GM12872 (cell line): ENCODE measurements at regions not wholly inside any gene's neighbourhood (a gene's known extent, or its start where the extent isn't known, plus 50 kb on each side); places are given as distances from the start of the nearest gene placed in this dataset.

Source experiments
- CTCF ChIP-seq: IDR thresholded peaks from 3 replicates; pipeline ENCODE4 v1.5.1; 2011; ENCODE audit warnings: low read depth, mild to moderate bottlenecking, low read length, moderate library complexity; ENCODE audit not compliant: insufficient read depth

DNA sequence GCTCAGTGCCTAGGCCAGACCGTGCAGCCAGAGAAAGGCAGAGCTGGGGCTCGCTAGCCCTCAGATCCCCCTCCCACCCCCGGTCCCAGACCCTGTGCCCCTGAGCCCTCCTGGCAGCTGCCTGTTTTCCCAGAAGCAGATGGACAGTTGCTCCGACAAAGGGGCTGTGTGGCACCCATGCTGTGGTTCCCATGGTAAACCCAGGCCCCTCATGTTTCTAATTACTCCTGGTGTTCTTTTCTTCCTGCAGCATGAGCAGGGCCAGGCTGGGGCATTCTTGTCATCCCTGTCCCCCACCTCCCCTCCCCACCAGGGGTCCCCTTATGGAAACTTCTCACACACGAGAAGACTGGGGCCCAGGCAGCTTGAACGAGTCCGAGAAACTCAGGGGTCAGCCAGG lies 269.6 kb downstream of the HAUS1 start:
- no peak for TF ChIP-seq CTCF

GRCh38 chr18:46374850-46375249 lies 270.7 kb downstream of the HAUS1 start:
- TF ChIP-seq CTCF = no peak

GRCh38 chr18:46377557-46377956 lies 273.4 kb downstream of the HAUS1 start:
- TF ChIP-seq CTCF = no peak

GRCh38 chr18:46378126-46378863 lies 274.1 kb downstream of the HAUS1 start:
- no peak for TF ChIP-seq CTCF

- no peak for TF ChIP-seq CTCF
Observed at GRCh38 chr18:46378864-46379207, 274.7 kb downstream of the HAUS1 start.

GRCh38 chr18:46379323-46379950 lies 275.3 kb downstream of the HAUS1 start:
- TF ChIP-seq CTCF = no peak

DNA sequence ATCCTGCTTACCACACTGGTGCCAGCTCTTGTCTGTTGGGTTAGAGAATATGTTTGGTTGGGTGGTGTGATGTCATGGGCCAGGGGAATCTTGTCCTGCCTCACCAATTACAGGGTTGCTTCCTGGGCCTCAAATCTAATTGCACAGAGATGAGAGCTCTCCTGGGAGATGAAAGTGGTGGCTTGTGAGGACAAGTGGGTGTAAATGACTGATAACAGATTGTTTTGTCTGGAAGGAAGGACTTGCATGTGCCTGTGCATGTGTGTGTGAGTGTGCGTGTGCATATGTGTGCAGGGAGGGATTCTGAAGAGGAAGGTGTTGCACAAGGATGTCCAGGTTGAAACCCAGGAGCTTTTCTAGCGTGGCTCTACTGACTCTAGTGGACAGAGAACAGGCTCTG lies 271.9 kb downstream of the LOXHD1 start:
- TF ChIP-seq CTCF = no peak
